Muscle of back (tissue), 3 donors: ENCODE measurements at regions not wholly inside any gene's neighbourhood (a gene's known extent, or its start where the extent isn't known, plus 50 kb on each side); places are given as distances from the start of the nearest gene placed in this dataset.
A peak's percentile ranks its signal among the peaks of the same experiment; 100 is the strongest.
"Not testable (repeated sequence)": the region's sequence is repeated elsewhere in the genome, so short reads cannot be mapped to it uniquely, and the experiment has no call there.

Experiments
- DNase-seq, 3 donors: peaks; one replicate each; pipeline versions ENCODE4 v3.0.0 to v3.0.0-alpha.2; 2013

GRCh38 chr3:82165266-82165665 is 403.8 kb upstream of the GBE1 start:
- no peak for DNase-seq

GRCh38 chr3:82163907-82164520 is 402.6 kb upstream of the GBE1 start:
- no peak for DNase-seq

GRCh38 chr3:82157952-82158351 is 396.5 kb upstream of the GBE1 start:
- DNase-seq, result peak in 1 of 3 donors; percentile 25

GRCh38 chr3:82153892-82154291 is 392.4 kb upstream of the GBE1 start:
- DNase-seq, result not testable (repeated sequence)

- DNase-seq, result no peak
These were observed 384.3 kb upstream of the GBE1 start for GRCh38 chr3:82145742-82146141.

GRCh38 chr3:82144811-82145210 is 383.4 kb upstream of the GBE1 start:
- DNase-seq, result no peak

GRCh38 chr3:82143661-82144412 is 382.4 kb upstream of the GBE1 start:
- DNase-seq, result no peak

- no peak for DNase-seq
These were observed 380.1 kb upstream of the GBE1 start for GRCh38 chr3:82141592-82141991.

- DNase-seq, result no peak
These were observed 376.4 kb upstream of the GBE1 start for GRCh38 chr3:82137861-82138260.

- no peak for DNase-seq
These were observed 375.6 kb upstream of the GBE1 start for GRCh38 chr3:82137050-82137449.

- DNase-seq, result peak; percentile 46 to 73 (median 64)
These were observed 371.7 kb upstream of the GBE1 start for GRCh38 chr3:82133070-82133606.

GRCh38 chr3:82132210-82133069 is 371.0 kb upstream of the GBE1 start:
- DNase-seq, result no peak

GRCh38 chr3:82130046-82130445 is 368.6 kb upstream of the GBE1 start:
- DNase-seq, result peak in 1 of 3 donors; percentile 15

GRCh38 chr3:82129221-82129801 is 367.9 kb upstream of the GBE1 start:
- no peak for DNase-seq

- peak in 2 of 3 donors; percentile 5 to 41 for DNase-seq
These were observed 366.8 kb upstream of the GBE1 start for GRCh38 chr3:82128271-82128670.

- DNase-seq, result no peak
These were observed 361.3 kb upstream of the GBE1 start for GRCh38 chr3:82122554-82123345.

GRCh38 chr3:82114589-82114988 is 353.1 kb upstream of the GBE1 start:
- DNase-seq, result no peak

- not testable (repeated sequence) for DNase-seq
These were observed 349.3 kb upstream of the GBE1 start for GRCh38 chr3:82110721-82111120.

- no peak for DNase-seq
These were observed 341.8 kb upstream of the GBE1 start for GRCh38 chr3:82103241-82103640.

- DNase-seq, result no peak
These were observed 338.9 kb upstream of the GBE1 start for GRCh38 chr3:82100378-82100777.

- no peak for DNase-seq
These were observed 332.2 kb upstream of the GBE1 start for GRCh38 chr3:82093641-82094040.
